Common myeloid progenitor, CD34-positive (primary cell): ENCODE measurements at regions not wholly inside any gene's neighbourhood (a gene's known extent, or its start where the extent isn't known, plus 50 kb on each side); places are given as distances from the start of the nearest gene placed in this dataset.

Experiments
- CTCF ChIA-PET: fragments of 350-600 bp; sonication (Branson Sonifier 250); formaldehyde crosslinking; loops from one replicate; lab custom pipeline; 2021; ENCODE audit warnings: antibody characterized with exemption; lab: Charles Lee
- POLR2A ChIA-PET: fragments of 350-600 bp; sonication (Branson Sonifier 250); formaldehyde crosslinking; loops from one replicate; lab custom pipeline; 2021; ENCODE audit warnings: antibody characterized with exemption; lab: Charles Lee
- DNase-seq, 3 donors: peaks; one replicate each; pipeline versions ENCODE4 v3.0.0 to v3.0.0-alpha.2; 2013
- H3K27ac ChIP-seq, 2 experiments: 1 replicate in 1 of 2; 2 replicates in 1 of 2; pipeline ENCODE4 v1.7.0; 2013; ENCODE audit warnings: inconsistent platforms in 2 of 2, low read length in 2 of 2, mild to moderate bottlenecking in 2 of 2, low read depth in 1 of 2, moderate library complexity in 1 of 2; ENCODE audit not compliant: severe bottlenecking in 2 of 2, insufficient read depth in 1 of 2, poor library complexity in 1 of 2
- H3K27me3 ChIP-seq, 5 experiments: replicated peaks in 2 of 5; 1 replicate in 3 of 5; 2 replicates in 2 of 5; pipeline versions ENCODE4 v1.6.1 to v1.7.0; 2013; ENCODE audit warnings: low read length in 4 of 5, mild to moderate bottlenecking in 2 of 5, moderate library complexity in 2 of 5, inconsistent platforms in 1 of 5; ENCODE audit not compliant: insufficient read depth in 5 of 5, control insufficient read depth in 4 of 5
- H3K36me3 ChIP-seq, 4 experiments: 1 replicate in 2 of 4; 2 replicates in 2 of 4; pipeline versions ENCODE4 v1.6.1 to v1.7.0; 2013; ENCODE audit warnings: low read length in 3 of 4, control low read depth in 1 of 4, mild to moderate bottlenecking in 1 of 4; ENCODE audit not compliant: control insufficient read depth in 4 of 4, insufficient read depth in 4 of 4
- H3K4me1 ChIP-seq, 4 experiments: 1 replicate in 3 of 4; 2 replicates in 1 of 4; pipeline versions ENCODE4 v1.6.1 to v1.7.1; 2013; ENCODE audit warnings: low read length in 3 of 4, mild to moderate bottlenecking in 3 of 4, control low read depth in 1 of 4, inconsistent platforms in 1 of 4, moderate library complexity in 1 of 4; ENCODE audit not compliant: control insufficient read depth in 4 of 4, insufficient read depth in 4 of 4; ENCODE audit errors: control extremely low read depth in 1 of 4
- H3K4me3 ChIP-seq, 7 experiments: 1 replicate in 4 of 7; 2 replicates in 3 of 7; pipeline versions ENCODE4 v1.5.1 to v1.7.0; 2013; ENCODE audit warnings: mild to moderate bottlenecking in 7 of 7, low read length in 6 of 7, moderate library complexity in 6 of 7, inconsistent platforms in 2 of 7, low read depth in 2 of 7, control low read depth in 1 of 7; ENCODE audit not compliant: insufficient read depth in 4 of 7, control insufficient read depth in 1 of 7; ENCODE audit errors: extremely low read depth in 1 of 7
- H3K9me3 ChIP-seq, 5 experiments: 1 replicate in 4 of 5; 2 replicates in 1 of 5; pipeline versions ENCODE4 v1.6.1 to v1.7.1; 2013; ENCODE audit warnings: low read length in 4 of 5, mild to moderate bottlenecking in 2 of 5, inconsistent platforms in 1 of 5, low read depth in 1 of 5, moderate library complexity in 1 of 5; ENCODE audit not compliant: control insufficient read depth in 4 of 5, insufficient read depth in 2 of 5; ENCODE audit errors: control extremely low read depth in 1 of 5
- WGBS: methylation state at CpG from one replicate; pipeline ENCODE4 v1.1.5; 2013; ENCODE audit not compliant: insufficient coverage; 5-methylcytosine and 5-hydroxymethylcytosine counted together

- Histone ChIP-seq H3K9me3 (no peaks in the 10 kb centered on the region), H3K27me3 (no peaks in the 10 kb centered on the region), H3K27ac (no peak overlapping the region), H3K4me3 (no peak overlapping the region), H3K36me3 (no peaks in the 10 kb centered on the region), H3K4me1 (no peaks in the 10 kb centered on the region)
- ChIA-PET POLR2A (no interaction called here), CTCF (no interaction called here)
- no peak for DNase-seq
- WGBS: 88% methylated on average over 4 of the region's 6 CpGs
Observed at GRCh38 chr10:2681891-2682290, 385.5 kb upstream of the PFKP start.

GRCh38 chr10:2680821-2681220 lies 386.5 kb upstream of the PFKP start:
- H3K4me1 ChIP-seq: no peaks in the 10 kb centered on the region
- CTCF ChIA-PET: no interaction called here
- no peak overlapping the region for H3K4me3 ChIP-seq
- H3K9me3 ChIP-seq: no peaks in the 10 kb centered on the region
- no peaks in the 10 kb centered on the region for H3K27me3 ChIP-seq
- POLR2A ChIA-PET: no interaction called here
- DNase-seq: no peak
- WGBS: 92% methylated on average over 8 of the region's 8 CpGs
- H3K36me3 ChIP-seq: no peaks in the 10 kb centered on the region
- no peak overlapping the region for H3K27ac ChIP-seq

DNA sequence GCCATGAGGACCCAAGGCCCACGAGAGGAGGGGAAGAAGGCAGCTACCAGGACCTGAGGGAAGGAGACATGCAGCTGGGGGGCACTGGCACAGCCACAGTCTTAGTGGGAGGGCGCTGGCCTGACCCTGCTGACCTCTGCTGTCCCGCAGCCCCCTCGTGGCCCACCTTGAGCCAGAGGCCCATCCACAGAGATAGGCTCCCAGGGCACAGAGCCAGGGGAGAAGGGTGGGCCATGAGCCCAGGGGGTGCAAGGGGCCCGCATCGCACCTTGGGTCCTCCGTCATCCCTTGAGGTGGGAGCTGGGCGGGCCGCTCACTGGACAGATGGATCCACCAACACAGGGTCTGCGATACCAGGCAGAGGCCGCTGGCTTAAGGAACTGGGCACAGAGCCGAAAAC lies 387.7 kb upstream of the PFKP start:
- no peak for DNase-seq
- 90% methylated on average over 12 of the region's 12 CpGs for WGBS

GRCh38 chr10:2676455-2676854 lies 390.9 kb upstream of the PFKP start:
- peaks cover 0 to 2% (median 0%) of the 10 kb centered on the region in 5 experiments for H3K27me3 ChIP-seq
- POLR2A ChIA-PET: no interaction called here
- CTCF ChIA-PET: no interaction called here
- no peaks in the 10 kb centered on the region for H3K36me3 ChIP-seq
- H3K4me1 ChIP-seq: no peaks in the 10 kb centered on the region
- 100% methylated on average over 1 of the region's 1 CpG for WGBS
- no peak overlapping the region for H3K4me3 ChIP-seq
- no peak overlapping the region for H3K27ac ChIP-seq
- no peak for DNase-seq
- H3K9me3 ChIP-seq: no peaks in the 10 kb centered on the region

More for the DNA sequence above, 387.7 kb upstream of the PFKP start:
- ChIA-PET POLR2A (no interaction called here), CTCF (no interaction called here)
- no peaks in the 10 kb centered on the region for H3K9me3 ChIP-seq
- no peak overlapping the region for H3K27ac ChIP-seq
- no peaks in the 10 kb centered on the region for H3K27me3 ChIP-seq
- H3K4me3 ChIP-seq: no peak overlapping the region
- no peaks in the 10 kb centered on the region for H3K4me1 ChIP-seq
- H3K36me3 ChIP-seq: no peaks in the 10 kb centered on the region

DNA sequence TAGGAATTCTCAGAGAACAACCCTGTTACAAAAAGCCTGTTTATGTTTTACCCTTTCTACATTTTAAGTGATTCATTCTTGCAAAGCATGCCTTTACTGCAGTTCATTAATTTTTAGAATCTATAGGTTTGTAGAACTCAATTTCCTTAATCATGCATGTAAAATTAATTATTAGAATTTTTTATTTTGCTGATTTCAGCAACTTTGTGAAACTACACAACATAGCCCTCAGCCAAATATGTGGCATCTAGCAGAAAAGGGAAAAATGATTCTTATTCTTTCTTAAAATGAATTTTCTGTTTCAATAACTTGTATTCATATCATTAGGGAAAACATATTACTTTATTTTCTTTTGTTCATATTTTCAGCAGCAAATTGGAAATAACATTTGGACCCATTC lies 392.9 kb upstream of the PFKP start:
- no peak for DNase-seq
- H3K9me3 ChIP-seq: no peaks in the 10 kb centered on the region
- H3K27me3 ChIP-seq: peaks cover 0 to 2% (median 0%) of the 10 kb centered on the region in 5 experiments
- no peaks in the 10 kb centered on the region for H3K36me3 ChIP-seq
- H3K27ac ChIP-seq: no peak overlapping the region
- no peaks in the 10 kb centered on the region for H3K4me1 ChIP-seq
- ChIA-PET POLR2A (no interaction called here), CTCF (no interaction called here)
- H3K4me3 ChIP-seq: no peak overlapping the region

DNA sequence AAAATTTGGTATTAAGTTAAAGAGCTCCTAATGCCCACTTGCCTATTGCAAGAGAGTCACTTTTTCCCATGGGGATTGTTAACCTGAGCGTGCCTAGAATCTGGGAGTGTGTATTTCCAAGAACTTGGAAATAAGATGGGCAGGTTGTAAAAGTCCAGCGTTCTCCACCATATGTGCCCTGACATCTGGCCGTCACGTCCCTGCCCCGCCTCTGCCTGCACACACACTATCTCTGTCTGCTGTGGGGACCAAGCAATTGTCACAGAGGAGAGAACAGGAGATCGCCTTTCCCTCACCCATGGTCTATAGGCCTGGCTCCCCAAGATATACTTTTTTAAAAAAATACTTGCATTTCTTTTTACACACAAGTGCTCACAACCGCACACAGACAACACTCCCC lies 396.5 kb upstream of the PFKP start:
- CTCF ChIA-PET: no interaction called here
- H3K36me3 ChIP-seq: no peaks in the 10 kb centered on the region

DNA sequence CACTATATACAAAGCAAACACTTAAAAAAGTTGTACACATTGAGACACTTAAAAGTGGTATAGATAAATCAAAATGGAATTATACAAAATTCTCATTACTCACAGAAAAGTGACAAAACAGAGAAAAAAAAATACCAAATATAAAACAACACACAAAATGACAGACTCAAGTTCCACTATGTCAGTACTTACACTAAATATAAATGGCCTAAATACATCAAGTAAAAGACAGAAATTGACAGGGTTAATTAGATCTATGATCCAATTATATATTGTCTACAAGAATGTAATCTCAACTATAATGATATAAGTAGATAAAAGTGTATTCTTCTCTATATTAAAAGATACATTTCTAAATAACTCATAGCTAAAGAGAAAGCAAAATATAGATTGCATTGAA lies 401.6 kb upstream of the PFKP start:
- Histone ChIP-seq H3K27me3 (peaks cover 0 to 2% (median 0%) of the 10 kb centered on the region in 5 experiments), H3K36me3 (no peaks in the 10 kb centered on the region), H3K27ac (no peak overlapping the region), H3K9me3 (no peaks in the 10 kb centered on the region), H3K4me3 (no peak overlapping the region), H3K4me1 (no peaks in the 10 kb centered on the region)
- POLR2A ChIA-PET: no interaction called here
- DNase-seq: no peak
- CTCF ChIA-PET: no interaction called here

More for the DNA sequence above, 396.5 kb upstream of the PFKP start:
- DNase-seq: no peak
- 90% methylated on average over 4 of the region's 7 CpGs for WGBS
- POLR2A ChIA-PET: no interaction called here
- Histone ChIP-seq H3K9me3 (no peaks in the 10 kb centered on the region), H3K4me3 (no peak overlapping the region), H3K27me3 (peaks cover 0 to 2% (median 0%) of the 10 kb centered on the region in 5 experiments), H3K27ac (no peak overlapping the region), H3K4me1 (no peaks in the 10 kb centered on the region)
